ENCODE measurements at regions not wholly inside any gene's neighbourhood (a gene's known extent, or its start where the extent isn't known, plus 50 kb on each side); places are given as distances from the start of the nearest gene placed in this dataset.

GRCh38 chr9:82675102-82675501, 387.8 kb downstream of the RASEF start:
- no peak for DNase-seq (ENCODE audit: low read depth)
- no peak overlapping the region for H3K4me3 ChIP-seq (ENCODE audit: low read length)
- no peak for TF ChIP-seq CTCF (conservative IDR thresholded peaks at IDR 0.05; ENCODE audit: low read depth, low read length)

- TF ChIP-seq CTCF (conservative IDR thresholded peaks at IDR 0.05; ENCODE audit: low read depth, low read length) = no peak
- no peak for DNase-seq (ENCODE audit: low read depth)
- H3K4me3 ChIP-seq (ENCODE audit: low read length) = no peak overlapping the region
Observed at GRCh38 chr9:82675605-82676004, 387.3 kb downstream of the RASEF start.

GRCh38 chr9:82677086-82677485, 385.9 kb downstream of the RASEF start:
- H3K4me3 ChIP-seq (ENCODE audit: low read length) = no peak overlapping the region
- TF ChIP-seq CTCF (conservative IDR thresholded peaks at IDR 0.05; ENCODE audit: low read depth, low read length) = no peak
- DNase-seq (ENCODE audit: low read depth) = no peak

GRCh38 chr9:82679472-82679871, 383.5 kb downstream of the RASEF start:
- no peak overlapping the region for H3K4me3 ChIP-seq (ENCODE audit: low read length)
- TF ChIP-seq CTCF (conservative IDR thresholded peaks at IDR 0.05; ENCODE audit: low read depth, low read length) = no peak
- DNase-seq (ENCODE audit: low read depth) = no peak

GRCh38 chr9:82680179-82680935, 382.6 kb downstream of the RASEF start:
- no peak for TF ChIP-seq CTCF (conservative IDR thresholded peaks at IDR 0.05; ENCODE audit: low read depth, low read length)
- no peak overlapping the region for H3K4me3 ChIP-seq (ENCODE audit: low read length)
- no peak for DNase-seq (ENCODE audit: low read depth)

- no peak for TF ChIP-seq CTCF (conservative IDR thresholded peaks at IDR 0.05; ENCODE audit: low read depth, low read length)
- DNase-seq (ENCODE audit: low read depth) = no peak
- H3K4me3 ChIP-seq (ENCODE audit: low read length) = no peak overlapping the region
Observed at GRCh38 chr9:82681809-82682208, 381.1 kb downstream of the RASEF start.

- TF ChIP-seq CTCF (conservative IDR thresholded peaks at IDR 0.05; ENCODE audit: low read depth, low read length) = no peak
- H3K4me3 ChIP-seq (ENCODE audit: low read length) = no peak overlapping the region
- DNase-seq (ENCODE audit: low read depth) = no peak
Observed at GRCh38 chr9:82682431-82682830, 380.5 kb downstream of the RASEF start.
